GM10266 (cell line): ENCODE measurements at regions not wholly inside any gene's neighbourhood (a gene's known extent, or its start where the extent isn't known, plus 50 kb on each side); places are given as distances from the start of the nearest gene placed in this dataset.

Source experiments
- DNase-seq: peaks from one replicate; pipeline ENCODE4 v3.0.0; 2012; ENCODE audit errors: extremely low spot score
- TF ChIP-seq, protein P1 (sequence below): IDR thresholded peaks from 2 replicates; pipeline ENCODE4 v1.5.1; 2012; ENCODE audit warnings: mild to moderate bottlenecking, low read depth; ENCODE audit not compliant: control insufficient read depth, insufficient read depth; ENCODE audit errors: missing control alignments

GRCh38 chr12:68557011-68557730 is 53.5 kb upstream of the RAP1B start:
- DNase-seq = no peak
- TF ChIP-seq, protein P1, sequence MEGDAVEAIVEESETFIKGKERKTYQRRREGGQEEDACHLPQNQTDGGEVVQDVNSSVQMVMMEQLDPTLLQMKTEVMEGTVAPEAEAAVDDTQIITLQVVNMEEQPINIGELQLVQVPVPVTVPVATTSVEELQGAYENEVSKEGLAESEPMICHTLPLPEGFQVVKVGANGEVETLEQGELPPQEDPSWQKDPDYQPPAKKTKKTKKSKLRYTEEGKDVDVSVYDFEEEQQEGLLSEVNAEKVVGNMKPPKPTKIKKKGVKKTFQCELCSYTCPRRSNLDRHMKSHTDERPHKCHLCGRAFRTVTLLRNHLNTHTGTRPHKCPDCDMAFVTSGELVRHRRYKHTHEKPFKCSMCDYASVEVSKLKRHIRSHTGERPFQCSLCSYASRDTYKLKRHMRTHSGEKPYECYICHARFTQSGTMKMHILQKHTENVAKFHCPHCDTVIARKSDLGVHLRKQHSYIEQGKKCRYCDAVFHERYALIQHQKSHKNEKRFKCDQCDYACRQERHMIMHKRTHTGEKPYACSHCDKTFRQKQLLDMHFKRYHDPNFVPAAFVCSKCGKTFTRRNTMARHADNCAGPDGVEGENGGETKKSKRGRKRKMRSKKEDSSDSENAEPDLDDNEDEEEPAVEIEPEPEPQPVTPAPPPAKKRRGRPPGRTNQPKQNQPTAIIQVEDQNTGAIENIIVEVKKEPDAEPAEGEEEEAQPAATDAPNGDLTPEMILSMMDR = no peak

DNA sequence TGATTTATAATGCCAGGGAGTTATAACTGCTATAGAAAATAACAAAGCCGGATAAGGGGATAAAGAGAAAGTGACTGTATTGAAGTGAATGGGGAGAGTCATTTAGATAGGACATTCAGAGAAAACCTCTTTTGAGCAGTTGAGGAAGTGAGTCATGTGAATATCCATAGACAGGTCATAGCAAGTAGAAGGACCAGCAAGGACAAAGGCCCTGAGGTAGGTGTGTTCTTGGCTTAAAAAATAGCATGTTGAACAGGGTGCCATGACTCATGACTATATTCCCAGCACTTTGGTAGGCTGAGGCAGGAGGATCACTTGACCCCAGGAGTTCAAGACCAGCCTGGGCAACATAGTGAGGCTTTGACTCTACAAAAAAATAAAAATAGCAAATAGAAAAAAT is 51.5 kb upstream of the RAP1B start:
- DNase-seq = no peak

GRCh38 chr12:68559984-68560850 is 50.5 kb upstream of the RAP1B start:
- no peak for DNase-seq
- TF ChIP-seq, protein P1 = no peak

More for the DNA sequence above, 51.5 kb upstream of the RAP1B start:
- TF ChIP-seq, protein P1 = no peak

GRCh38 chr12:68560851-68561422 is 49.8 kb upstream of the RAP1B start:
- TF ChIP-seq, protein P1 = no peak
- no peak for DNase-seq
